Brain microvascular endothelial cell (primary cell): ENCODE measurements at regions not wholly inside any gene's neighbourhood (a gene's known extent, or its start where the extent isn't known, plus 50 kb on each side); places are given as distances from the start of the nearest gene placed in this dataset.
"Not testable (repeated sequence)": the region's sequence is repeated elsewhere in the genome, so short reads cannot be mapped to it uniquely, and the experiment has no call there.

ENCODE experiments used
- DNase-seq: peaks from one replicate; pipeline ENCODE4 v3.0.0-alpha.2; 2020
- H3K27ac ChIP-seq: fragments of 250-450 bp; sonication (Bioruptor Pico); 2 replicates; pipeline ENCODE4 v1.5.1; 2020; ENCODE audit warnings: mild to moderate bottlenecking, moderate library complexity
- H3K27me3 ChIP-seq: fragments of 250-450 bp; sonication (Bioruptor Pico); replicated peaks from 2 replicates; pipeline ENCODE4 v1.5.1; 2020; ENCODE audit warnings: mild to moderate bottlenecking
- H3K36me3 ChIP-seq: fragments of 250-450 bp; sonication (Bioruptor Pico); replicated peaks from 2 replicates; pipeline ENCODE4 v1.5.1; 2020; ENCODE audit warnings: mild to moderate bottlenecking
- H3K4me3 ChIP-seq: 2 replicates; pipeline ENCODE4 v1.5.1; 2011; ENCODE audit warnings: low read depth, mild to moderate bottlenecking, control low read depth, low read length, moderate library complexity
- CTCF ChIP-seq: IDR thresholded peaks from 2 replicates; pipeline ENCODE4 v1.5.1; 2011; ENCODE audit warnings: low read depth, mild to moderate bottlenecking, moderate library complexity, low read length, control low read depth, inconsistent platforms; ENCODE audit errors: missing control alignments
- in situ Hi-C: cut with HindIII; loops from 2 replicates; pipeline ENCODE4 v1.10.0; 2017; ENCODE audit warnings: low sequenced_read_pairs, low pct_ligation_motif_present

GRCh38 chrX:1700757-1701156 is 85.9 kb downstream of the ASMT start:
- Histone ChIP-seq H3K27ac (no peak overlapping the region), H3K4me3 (no peak overlapping the region), H3K27me3 (no peaks in the 10 kb centered on the region), H3K36me3 (no peaks in the 10 kb centered on the region)
- no peak for TF ChIP-seq CTCF
- DNase-seq: no peak
- in situ Hi-C loops: no loop called here

- H3K27me3 ChIP-seq, in situ Hi-C loops, H3K36me3 ChIP-seq, H3K27ac ChIP-seq, H3K4me3 ChIP-seq, DNase-seq: not testable (repeated sequence)
Measured at GRCh38 chrX:1701396-1701901, 86.6 kb downstream of the ASMT start.

GRCh38 chrX:1702142-1702541 is 87.3 kb downstream of the ASMT start:
- H3K4me3 ChIP-seq, DNase-seq, in situ Hi-C loops, H3K27ac ChIP-seq, H3K36me3 ChIP-seq, H3K27me3 ChIP-seq: not testable (repeated sequence)

GRCh38 chrX:1702557-1702956 is 87.7 kb downstream of the ASMT start:
- H3K27ac ChIP-seq, H3K27me3 ChIP-seq, H3K4me3 ChIP-seq, in situ Hi-C loops, H3K36me3 ChIP-seq, DNase-seq: not testable (repeated sequence)

GRCh38 chrX:1709277-1709676 is 94.4 kb downstream of the ASMT start:
- H3K4me3 ChIP-seq, H3K27ac ChIP-seq, DNase-seq, H3K36me3 ChIP-seq, in situ Hi-C loops, H3K27me3 ChIP-seq: not testable (repeated sequence)

GRCh38 chrX:1713296-1713695 is 98.4 kb downstream of the ASMT start:
- Histone ChIP-seq H3K27ac (no peak overlapping the region), H3K4me3 (no peak overlapping the region), H3K27me3 (no peaks in the 10 kb centered on the region), H3K36me3 (no peaks in the 10 kb centered on the region)
- no peak for DNase-seq
- in situ Hi-C loops: no loop called here
- no peak for TF ChIP-seq CTCF

- no peak for DNase-seq
- H3K27ac ChIP-seq: no peak overlapping the region
- in situ Hi-C loops: no loop called here
- no peak for TF ChIP-seq CTCF
- H3K4me3 ChIP-seq: no peak overlapping the region
- H3K27me3 ChIP-seq: no peaks in the 10 kb centered on the region
- H3K36me3 ChIP-seq: no peaks in the 10 kb centered on the region
Measured at GRCh38 chrX:1717373-1717772, 102.5 kb downstream of the ASMT start.

GRCh38 chrX:1719270-1719669 is 104.4 kb downstream of the ASMT start:
- TF ChIP-seq CTCF: no peak
- no peak for DNase-seq
- in situ Hi-C loops: no loop called here
- Histone ChIP-seq H3K4me3 (no peak overlapping the region), H3K36me3 (no peaks in the 10 kb centered on the region), H3K27me3 (no peaks in the 10 kb centered on the region), H3K27ac (no peak overlapping the region)
